ENCODE measurements at regions not wholly inside any gene's neighbourhood (a gene's known extent, or its start where the extent isn't known, plus 50 kb on each side); places are given as distances from the start of the nearest gene placed in this dataset.

DNA sequence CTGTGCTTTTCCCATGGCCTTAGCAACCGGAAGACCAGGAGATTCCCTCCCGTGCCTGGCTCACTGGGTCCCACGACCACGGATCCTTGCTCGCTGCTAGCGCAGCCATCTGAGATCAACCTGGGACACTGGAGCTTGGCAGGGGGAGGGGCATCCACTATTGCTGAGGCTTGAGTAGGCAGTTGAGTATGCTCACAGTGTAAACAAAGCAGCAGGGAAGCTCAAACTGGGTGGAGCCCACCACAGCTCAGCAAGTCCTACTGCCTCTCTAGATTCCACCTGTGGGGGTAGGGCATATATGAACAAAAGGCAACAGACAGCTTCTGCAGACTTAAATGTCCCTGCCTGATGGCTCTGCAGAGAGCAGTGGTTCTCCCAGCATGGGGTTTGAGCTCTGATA, 697.0 kb downstream of the SORCS1 start:
- no peak for DNase-seq (ENCODE audit: low spot score)

DNA sequence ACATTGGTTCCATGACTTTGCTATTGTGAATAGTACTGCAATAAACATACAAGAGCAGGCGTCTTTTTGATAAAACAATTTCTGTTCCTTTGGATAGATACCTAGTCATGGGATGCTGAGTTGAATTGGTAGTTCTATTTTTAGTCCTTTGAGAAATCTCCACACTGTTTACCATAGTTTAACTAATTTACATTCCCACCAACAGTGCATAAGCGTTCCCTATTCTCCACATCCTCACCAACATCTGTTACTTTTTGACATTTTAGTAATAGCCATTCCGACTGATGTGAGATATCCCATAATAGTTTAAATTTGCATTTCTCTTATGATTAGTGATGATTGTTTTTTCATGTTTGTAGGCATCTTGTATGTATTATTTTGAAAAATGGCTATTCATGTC, 707.0 kb downstream of the SORCS1 start:
- no peak for DNase-seq (ENCODE audit: low spot score)

DNA sequence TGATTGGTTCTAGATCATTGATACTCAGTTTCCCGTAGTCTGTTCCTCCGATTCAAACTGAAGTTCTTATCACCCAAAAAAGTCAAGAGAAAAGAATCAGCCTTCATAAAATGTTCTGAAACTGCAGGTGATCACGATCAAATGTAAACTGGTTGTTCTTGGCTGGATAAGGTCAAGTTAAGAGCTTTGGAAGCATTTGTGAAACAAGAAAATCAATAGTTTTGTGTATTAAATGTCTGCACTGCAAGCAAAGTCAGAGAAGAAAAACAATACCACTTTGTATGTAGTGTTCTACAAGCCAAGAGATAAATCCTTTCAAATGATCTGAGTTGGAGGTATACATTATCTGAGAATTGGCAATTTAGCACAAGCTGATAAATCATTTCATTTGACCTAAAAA, 710.3 kb downstream of the SORCS1 start:
- DNase-seq (ENCODE audit: low spot score): no peak

DNA sequence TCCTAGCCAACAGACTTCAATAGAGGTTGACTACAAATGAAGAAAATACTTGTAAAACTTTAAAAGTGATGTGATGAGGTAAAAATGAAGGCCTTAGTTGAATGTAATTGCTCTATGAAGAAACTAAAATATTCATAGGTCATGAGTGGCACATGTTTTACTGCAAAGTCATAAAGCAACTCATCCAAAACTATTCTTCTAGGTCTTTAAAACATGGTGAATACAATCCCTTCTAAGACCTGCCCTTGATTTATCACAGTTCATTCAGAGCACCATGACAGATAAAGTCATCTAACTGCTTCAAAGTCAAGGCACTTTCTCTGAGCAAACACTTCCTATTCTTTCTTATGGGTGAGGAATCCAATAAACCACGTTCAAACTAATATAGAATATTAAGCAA, 713.5 kb downstream of the SORCS1 start:
- no peak for DNase-seq (ENCODE audit: low spot score)

DNA sequence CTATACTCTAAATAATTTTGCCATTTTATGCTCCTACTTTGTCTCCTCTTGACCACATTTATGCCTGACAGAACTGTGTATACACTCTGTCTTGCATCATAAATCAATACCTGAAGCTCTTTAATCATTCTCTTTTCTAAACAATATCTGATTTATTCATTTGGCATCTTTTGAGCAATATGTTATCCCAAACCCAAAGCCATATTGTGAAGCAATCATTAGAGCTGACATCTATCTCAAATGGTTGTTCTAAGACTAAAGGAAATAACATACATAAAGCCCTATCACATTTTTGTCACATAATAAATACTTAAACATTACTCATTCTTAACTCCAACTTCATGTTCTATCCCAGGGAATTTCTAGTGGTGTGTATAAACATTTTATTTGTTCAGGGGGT, 717.6 kb downstream of the SORCS1 start:
- DNase-seq (ENCODE audit: low spot score): no peak

DNA sequence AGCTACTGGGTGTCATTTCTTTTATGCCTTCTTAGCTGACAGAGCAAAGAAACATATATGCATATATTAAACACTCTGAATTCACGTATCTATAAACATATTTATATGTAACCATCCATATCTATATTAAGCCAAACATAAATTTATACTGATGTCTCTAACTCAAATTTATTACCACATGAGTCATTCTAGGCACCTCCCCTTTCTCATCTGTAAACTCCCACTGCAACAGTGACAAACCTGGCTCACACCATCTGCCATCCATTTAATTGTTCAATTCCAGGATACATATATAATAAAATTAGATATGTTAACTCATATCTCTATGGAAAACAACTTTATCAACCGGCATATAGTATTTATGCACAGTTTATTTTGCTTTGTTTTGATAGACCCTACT, 722.3 kb downstream of the SORCS1 start:
- DNase-seq (ENCODE audit: low spot score): no peak

DNA sequence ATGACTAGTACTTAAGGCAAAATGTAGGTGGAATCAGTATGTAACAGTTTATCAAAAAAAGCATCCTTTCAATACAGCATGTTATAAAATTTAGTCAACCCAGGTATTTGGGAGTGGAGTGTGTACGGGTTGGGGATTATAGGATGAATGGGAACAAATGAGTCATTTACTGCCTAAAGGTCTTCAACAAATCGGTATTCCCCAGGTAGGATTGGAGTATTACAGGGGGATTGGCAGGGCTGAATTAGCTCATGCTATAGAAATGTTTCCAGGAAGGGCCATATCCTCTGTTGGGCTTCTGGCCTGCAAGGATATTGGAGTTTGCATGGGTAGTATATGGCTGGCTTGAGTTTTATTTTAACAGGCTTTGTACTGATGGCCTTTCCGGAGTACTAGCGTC, 723.7 kb downstream of the SORCS1 start:
- DNase-seq (ENCODE audit: low spot score): no peak

DNA sequence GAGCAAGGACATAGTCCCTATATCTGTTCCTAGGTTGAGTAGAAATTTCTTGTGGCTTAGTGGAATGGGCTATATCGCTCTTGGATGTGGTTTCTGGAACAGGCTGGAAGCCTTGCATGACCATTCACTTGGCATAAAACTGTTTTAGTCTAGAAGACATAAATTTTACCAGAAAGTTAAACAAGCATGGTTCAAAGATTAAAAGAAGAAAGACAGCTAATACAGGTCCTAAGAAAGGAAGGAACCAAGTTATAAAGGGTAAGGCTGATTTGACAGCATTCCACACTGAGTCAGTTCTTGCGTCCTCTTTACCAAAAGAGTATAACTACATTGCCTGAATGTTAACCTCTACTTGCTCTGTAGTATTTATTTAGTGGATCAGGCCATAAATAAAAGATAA, 724.2 kb downstream of the SORCS1 start:
- DNase-seq (ENCODE audit: low spot score): no peak

DNA sequence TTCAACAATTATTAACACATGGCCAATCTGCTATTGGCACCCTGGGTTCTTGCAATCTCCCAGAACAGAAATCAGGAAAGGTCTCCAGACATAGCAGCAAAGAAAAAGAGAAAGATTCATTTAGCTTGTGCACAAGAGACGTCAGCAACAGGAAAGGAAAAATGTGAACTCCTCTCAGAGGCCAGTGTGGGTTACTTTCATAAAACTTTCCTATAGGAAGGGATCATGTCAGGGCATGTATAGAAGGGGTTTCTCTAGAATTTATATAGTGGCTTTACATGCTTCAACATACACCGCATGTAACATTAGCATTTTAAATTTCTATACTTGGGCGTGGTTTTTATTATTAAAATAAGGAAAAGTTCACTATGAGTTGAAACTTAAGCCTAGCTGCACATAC, 725.1 kb downstream of the SORCS1 start:
- no peak for DNase-seq (ENCODE audit: low spot score)

DNA sequence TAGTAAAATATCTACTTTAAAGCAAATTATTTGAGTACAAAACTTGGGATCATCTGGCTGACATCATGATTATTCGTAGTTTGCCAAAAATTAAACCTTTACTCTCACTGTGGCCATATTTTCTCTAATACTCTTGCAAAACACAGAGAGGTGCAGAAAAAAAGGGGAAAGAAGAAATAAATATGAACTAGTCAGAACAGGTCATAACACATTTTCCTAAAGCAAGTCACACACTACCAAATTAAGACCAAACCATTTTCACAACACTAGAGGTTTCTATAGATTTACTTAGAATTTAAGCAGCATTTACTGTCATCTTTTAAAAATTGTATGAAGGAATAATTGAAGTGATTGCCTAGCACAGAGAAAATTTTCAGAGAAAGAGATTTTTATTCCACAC, 726.1 kb downstream of the SORCS1 start:
- DNase-seq (ENCODE audit: low spot score): no peak

DNA sequence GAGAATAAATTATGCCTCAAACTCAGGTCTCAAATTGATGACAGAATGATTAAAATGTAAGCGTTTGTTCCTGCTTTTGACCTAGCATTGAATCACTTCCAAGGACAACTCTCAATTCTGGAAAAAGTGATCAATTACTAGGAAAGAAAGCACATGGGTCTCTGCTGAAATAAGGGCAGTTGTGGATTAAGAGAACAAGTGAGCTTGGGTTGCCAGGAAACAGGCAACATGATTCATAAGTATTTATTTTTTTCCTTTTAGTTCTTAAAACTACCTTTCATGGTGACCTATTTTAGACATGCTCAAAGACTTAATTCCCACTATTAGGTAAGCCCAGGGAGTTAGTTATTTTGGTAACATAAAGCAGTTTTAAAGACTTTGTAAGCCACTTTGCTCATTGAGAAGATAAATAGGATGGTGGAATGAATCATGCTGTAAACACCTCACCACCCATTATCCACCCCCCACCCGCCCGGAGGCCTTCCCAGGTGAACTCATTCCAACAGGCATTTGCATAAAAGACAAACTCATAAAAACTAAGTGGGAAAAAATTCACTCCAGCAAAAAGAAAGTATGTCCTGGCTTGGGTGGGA, 728.3 kb downstream of the SORCS1 start:
- no peak for DNase-seq (ENCODE audit: low spot score)

DNA sequence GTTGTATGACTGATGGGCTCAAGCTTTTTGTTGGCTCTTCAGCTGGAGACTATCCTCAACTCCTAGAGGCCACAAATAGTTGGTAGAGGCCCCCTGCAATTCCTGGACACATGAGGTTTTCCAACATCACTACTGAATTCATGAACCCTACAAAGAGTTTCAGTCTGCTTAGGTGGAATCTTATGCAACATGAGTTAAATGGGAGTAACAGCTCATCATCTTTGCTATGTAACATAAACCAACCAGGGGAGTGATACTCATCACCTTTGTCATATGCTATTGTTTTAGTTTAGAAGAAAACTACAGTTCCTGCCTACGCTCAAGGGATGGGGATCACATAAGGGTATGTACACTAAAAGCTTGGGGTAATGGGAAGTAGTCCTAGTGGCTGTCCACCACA, 729.4 kb downstream of the SORCS1 start:
- no peak for DNase-seq (ENCODE audit: low spot score)

DNA sequence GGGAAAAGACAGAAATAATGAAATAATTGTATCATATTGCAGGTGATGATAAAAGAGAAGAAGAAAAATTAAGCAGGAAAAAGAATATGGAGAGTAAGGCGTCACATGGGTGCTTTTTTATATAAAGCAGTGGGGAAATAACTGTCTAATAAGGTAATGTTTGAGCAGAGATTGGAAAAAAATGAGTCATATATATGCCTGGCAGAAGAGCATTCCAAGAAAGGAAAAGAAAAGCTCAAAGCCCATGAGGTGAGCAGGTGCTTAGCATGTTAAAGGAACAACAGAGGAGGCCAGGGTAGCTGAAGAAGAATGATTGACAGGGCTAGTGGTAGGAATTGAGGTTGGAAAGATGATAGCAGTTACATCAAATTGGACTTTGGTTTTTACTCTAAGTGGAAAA, 739.5 kb downstream of the SORCS1 start:
- no peak for DNase-seq (ENCODE audit: low spot score)

DNA sequence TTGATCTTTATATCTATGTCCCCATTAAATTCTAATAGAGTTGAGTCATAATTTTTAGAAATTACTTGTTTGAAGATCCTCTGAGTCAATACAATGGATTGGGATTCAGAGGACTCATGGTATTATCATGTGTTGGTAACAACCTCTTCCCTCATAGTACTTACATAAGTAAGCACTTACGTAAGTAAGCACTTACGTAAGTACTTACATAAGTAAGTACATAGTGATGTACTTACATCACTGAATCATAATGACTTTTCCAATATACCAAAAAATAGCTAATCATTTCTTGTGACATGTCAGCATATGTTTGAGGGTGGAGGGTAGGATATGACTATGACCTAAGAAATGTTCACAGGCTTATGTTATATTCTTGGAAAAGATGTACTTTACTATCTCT, 740.5 kb downstream of the SORCS1 start:
- no peak for DNase-seq (ENCODE audit: low spot score)

DNA sequence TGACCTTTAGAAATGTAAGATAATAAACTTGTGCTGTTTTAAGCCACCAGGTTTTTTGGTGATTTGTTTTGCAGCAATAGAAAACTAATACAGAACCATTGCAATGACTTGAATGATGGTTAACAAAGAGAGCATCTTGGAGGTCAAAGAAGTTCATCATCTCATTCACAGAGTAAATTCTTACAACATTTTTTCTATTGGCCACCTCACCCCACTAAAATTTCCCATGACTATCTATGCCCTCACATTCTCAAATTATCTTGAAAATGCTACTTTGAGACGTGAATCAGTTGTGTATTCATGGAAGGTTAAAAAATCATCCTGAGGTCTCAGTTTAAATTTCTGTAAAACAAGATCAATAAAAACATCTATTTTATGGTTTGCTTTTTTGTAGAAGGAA, 754.2 kb downstream of the SORCS1 start:
- no peak for DNase-seq (ENCODE audit: low spot score)

DNA sequence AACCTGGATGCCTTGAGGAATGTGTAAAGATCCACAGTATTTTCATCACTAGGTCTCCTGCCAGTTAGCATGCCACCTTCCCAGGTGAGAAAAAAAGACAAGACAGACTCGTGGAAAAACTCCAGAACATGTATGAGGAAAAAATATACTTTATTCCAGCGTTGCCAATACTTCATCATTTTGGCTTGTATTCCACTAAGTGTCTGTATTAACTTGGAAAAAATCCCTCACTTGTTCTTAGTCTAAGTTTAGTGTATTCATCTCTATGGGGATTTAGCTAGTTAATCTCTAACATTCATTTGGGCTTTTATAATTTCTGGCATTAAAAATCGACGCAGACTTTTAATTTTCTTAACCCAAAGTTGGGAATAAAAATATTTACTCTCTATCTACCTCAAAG, 759.4 kb downstream of the SORCS1 start:
- no peak for DNase-seq (ENCODE audit: low spot score)

DNA sequence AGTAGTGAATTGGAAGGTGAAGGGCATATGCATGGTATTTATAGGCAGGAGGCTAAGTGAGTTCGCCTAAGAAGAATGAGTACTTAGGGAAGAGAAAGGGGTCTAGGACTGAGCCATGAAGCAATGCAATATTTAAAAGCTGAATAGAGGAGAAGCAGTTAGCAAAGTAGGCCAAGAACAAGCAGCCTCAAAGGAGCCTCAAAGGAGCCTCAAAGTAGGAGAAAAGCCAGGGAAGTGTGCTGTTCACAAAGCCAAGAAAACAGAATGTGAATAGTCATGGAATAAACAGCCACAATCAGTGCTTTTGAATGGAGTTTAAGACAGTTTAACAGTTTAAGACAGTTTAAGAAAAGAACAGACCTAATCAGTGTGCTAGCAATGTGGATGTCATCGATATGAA, 762.0 kb downstream of the SORCS1 start:
- DNase-seq (ENCODE audit: low spot score): no peak

DNA sequence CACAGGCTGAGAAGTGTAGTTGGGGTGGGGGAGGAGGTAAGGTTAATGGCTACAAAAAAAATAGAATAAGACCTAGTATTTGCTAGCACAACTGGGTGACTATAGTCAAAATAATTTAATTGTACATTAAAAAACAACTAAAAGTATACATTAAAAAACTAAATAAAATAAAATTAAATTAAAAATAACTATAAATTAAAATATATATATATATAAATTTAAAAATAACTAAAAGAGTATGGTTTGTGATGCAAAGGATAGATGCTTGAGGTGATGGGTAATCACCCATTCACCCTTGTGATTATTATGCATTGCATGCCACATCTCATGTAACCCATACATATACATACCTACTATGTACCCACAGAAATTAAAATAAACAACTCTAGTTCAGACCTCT, 762.5 kb downstream of the SORCS1 start:
- DNase-seq (ENCODE audit: low spot score): no peak

DNA sequence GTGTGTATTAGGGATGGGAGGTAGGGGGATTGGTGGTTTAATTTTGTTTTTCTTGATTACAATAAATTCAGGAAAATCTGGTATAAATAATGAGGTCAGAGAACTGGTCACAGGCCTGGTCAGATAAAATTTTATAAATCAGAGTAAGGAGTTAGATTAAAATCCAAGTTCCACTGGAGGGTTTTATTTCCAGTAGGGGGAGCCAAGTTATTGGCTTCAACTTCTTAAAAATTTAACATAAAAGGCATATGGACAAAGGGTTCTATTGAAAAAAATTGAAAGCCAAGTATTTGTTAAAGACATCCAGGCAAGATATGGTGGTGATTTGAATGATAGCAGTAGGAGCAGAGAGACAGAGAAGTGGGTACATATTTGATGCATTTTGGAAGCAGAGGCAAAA, 763.3 kb downstream of the SORCS1 start:
- no peak for DNase-seq (ENCODE audit: low spot score)

DNA sequence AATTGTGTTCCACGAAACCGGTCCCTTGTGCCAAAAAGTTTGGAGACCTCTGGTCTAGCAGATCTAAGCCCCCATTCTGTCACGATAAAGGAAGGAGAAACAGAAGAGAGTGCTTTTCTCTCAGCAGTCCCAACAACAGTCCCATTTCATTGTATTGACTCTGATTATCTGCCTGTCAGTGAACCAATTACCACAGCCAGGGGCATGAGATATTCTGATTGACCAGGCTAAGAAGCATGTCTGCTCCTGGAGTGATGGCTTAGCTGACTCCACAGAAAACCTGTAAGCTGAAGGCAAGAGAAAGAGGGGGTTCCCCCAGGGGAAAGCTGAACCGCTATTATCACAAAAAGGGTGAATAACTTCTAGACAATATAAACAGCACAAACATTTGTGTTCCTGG, 765.4 kb downstream of the SORCS1 start:
- DNase-seq (ENCODE audit: low spot score): no peak

DNA sequence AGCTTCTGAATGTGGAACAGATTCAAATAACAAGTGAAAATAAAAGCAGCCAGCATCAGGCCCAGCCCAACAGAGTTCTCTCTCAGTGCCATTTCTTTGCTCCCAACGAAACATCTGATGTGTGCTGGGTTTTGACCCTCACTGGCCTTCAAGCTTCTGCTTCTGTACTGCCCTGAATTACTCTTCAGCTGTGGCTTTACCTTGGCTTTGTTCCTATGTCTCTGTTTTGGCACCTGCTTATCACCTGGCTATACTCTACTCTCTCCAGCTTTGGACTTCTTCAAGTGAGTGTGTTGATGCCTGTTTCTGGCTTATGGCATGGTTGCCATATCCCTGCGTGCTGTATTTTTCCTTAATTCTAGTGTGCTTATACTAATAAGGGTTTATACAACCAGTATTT, 768.3 kb downstream of the SORCS1 start:
- no peak for DNase-seq (ENCODE audit: low spot score)

DNA sequence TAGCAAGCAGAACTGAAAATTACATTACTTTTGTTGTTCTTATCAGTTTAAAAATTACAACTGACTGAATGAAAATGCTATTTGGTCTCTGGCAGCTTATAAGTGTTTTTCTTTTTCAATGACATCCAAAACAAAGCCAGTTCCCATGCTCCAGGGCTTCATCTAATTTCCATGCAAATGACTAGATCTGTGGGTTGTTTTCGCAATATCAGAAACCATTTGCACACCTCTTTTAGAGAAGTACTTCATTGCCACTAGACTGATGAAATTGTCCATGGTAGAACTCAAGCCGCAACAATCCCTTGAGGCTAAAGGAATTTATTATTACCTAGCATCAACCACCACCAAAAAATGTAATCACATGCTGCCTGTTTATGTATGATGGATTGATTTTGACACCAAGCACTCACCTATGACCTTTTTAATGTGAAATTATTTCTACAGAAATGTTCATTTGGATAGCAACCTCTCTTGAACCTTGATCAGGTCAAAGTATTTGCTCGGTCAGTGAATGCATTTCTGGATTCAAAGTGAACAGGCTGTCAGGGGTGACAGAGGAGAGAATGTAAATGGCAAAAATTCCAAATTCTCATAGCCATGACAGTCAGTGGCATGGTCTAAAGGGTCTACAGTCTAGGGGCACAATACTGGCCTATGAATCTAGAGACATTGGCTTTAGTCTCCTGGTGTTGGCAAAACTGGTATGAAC, 769.3 kb downstream of the SORCS1 start:
- no peak for DNase-seq (ENCODE audit: low spot score)

DNA sequence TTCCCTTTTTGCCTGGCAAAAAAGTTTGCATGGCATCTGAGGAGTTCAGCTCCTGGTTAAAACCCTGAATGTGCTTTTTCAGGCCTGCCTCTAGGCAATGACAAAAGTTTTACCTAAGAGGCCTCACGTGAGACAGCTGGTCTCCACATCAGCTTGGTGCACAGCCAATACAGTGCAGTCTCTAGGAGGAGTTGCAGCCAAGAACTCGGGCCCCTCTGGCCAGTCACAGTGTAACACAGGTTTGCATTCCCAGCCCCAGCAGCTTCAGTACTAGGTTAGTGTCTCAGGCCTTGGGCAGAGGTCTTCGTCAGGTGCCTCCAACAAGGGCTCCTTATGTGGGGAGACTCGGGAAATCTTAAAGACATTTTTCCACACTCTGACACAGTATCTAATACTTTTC, 771.7 kb downstream of the SORCS1 start:
- no peak for DNase-seq (ENCODE audit: low spot score)

DNA sequence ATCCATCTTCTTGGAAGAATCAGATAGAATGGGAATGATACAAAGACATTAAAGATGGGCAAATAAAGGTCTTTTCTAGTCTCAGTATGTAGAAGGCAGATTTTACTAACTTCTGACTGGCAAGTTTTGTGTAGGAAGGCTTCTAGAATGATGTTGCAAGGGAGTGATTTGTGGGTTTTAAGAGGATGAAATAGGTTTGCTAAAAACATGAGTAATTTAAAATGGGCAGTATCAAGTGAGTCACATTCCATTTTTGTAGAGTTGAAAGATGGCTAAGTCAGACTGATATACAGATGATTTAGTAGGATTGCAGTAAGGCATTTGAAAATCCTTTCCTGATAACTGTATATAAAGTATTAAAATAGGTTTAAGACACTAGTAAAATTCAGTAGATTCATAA, 777.4 kb downstream of the SORCS1 start:
- DNase-seq (ENCODE audit: low spot score): no peak
